ENCODE measurements at regions not wholly inside any gene's neighbourhood (a gene's known extent, or its start where the extent isn't known, plus 50 kb on each side); places are given as distances from the start of the nearest gene placed in this dataset.
"Not testable (repeated sequence)": the region's sequence is repeated elsewhere in the genome, so short reads cannot be mapped to it uniquely, and the experiment has no call there.

DNA sequence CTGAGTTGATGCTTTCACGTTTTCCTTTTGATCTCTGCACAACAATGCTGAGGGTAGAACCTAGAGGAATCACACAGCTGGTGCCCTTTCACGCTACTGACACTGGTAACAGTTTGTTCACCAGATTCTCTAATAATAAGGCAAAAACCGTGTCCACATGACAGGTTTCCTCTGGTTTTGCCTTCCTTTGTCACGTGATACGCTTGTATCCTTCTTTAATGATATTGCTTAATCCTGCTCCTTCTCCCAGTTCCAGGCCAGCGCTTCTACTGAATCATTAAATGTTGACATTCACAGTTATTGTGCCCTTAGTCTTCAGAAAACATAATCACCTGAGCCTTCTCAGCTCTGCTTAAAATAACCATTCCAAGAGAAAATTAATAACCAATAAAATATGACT, 978.2 kb upstream of the NCAM2 start:
- no peak for DNase-seq

GRCh38 chr21:20023193-20023592, 975.0 kb upstream of the NCAM2 start:
- DNase-seq = no peak

DNA sequence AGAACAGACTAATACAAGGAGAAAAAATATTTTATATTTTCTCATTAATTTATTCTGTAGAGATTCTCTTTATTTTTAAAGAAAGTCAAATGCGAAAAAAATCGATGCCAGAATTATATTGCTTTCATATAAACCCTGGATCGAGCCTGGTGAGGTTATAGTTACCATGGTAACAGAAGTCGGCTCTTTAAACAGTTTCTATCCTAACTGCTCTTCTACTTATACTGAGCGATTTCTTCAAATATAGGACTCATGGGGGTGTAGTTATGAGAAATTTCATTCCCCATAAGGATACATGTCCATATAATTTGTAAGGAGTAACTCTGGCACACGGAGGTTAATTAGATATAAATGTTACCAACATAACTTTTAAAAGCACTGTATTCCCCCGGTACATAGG, 973.5 kb upstream of the NCAM2 start:
- DNase-seq = no peak

DNA sequence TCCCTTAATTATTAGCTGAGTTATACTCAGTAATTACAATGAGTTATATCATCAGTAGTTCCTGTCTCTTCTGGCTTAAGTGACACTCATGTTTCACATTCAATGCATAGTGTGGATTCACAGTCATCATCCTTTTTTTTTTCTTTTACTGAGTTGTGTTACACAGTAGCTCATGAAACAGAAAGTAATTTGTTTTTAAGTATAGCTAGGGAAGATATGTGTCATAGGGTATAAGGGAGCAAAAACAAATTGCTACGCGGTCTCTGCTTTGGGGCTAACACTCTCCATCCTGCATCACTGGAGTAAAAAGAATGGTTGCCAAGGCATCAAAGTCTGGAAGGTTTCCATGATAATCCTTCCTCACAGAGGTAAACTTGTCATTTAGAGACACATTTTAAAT, 971.7 kb upstream of the NCAM2 start:
- no peak for DNase-seq

DNA sequence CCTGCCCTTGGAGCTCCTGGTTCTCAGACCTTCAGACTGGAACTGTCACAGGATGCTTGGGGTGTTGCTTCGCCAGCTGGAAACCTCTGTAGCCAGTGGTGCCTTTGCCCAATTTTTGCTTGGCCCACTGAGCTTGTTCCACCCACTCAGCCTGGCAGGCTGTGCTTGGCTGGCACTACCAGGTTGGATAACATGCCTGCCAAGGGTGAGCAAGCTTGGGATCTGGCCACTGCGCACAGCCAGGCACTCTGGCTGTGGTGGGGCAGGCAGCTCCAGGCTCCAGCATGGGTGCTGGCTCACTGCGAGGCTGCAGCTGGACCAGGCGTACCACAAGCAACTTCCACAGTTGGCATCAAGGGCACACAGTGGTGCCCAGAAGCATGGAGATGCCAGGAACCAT, 967.8 kb upstream of the NCAM2 start:
- DNase-seq = no peak

DNA sequence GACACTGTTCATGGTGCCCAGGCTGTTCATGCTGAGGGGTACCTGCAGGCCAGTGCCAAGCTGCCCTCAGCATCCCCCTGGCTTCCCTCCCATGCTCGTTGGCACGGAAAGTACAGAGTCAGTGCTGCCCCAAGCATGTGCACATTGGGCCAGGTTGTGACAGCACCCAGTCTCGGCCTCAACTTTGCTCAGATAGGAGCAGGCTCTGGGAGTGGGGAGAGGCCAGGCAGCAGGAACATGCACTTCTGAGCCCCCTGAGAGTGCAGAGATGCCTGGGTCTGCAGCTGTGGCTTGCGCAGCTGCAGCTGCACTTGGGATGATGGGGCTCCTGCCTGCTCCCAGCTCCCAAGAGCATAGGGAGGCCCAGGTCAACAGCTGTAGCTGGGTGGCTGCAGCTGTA, 966.4 kb upstream of the NCAM2 start:
- no peak for DNase-seq

- no peak for DNase-seq
Measured at GRCh38 chr21:20040768-20041167, 957.4 kb upstream of the NCAM2 start.

- no peak for DNase-seq
Measured at GRCh38 chr21:20045197-20045596, 953.0 kb upstream of the NCAM2 start.

- not testable (repeated sequence) for DNase-seq
Measured at GRCh38 chr21:20048130-20048837, 949.9 kb upstream of the NCAM2 start.

- no peak for DNase-seq
Measured at GRCh38 chr21:20083336-20083735, 914.9 kb upstream of the NCAM2 start.

GRCh38 chr21:20083925-20084324, 914.3 kb upstream of the NCAM2 start:
- no peak for DNase-seq

GRCh38 chr21:20086508-20086907, 911.7 kb upstream of the NCAM2 start:
- DNase-seq = no peak

DNA sequence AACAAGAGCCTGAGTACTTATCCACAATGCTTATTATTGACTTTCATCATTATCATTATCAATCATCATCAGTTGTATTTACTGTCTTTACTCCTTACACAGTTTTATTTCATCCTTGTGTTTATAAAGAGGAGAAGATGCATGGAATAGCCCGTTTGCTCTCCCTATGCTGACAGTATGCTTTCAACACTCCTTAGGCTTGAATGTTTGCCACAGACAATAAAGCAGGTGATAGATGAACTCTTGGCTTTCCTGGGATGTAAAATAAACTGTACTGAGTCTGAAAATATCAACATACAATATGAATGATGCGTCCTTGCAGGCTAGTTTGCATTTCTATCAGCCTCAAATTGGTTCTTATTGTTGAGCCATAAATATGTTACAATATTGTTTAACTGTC, 891.8 kb upstream of the NCAM2 start:
- no peak for DNase-seq

- DNase-seq = no peak
Measured at GRCh38 chr21:20108016-20108415, 890.2 kb upstream of the NCAM2 start.

DNA sequence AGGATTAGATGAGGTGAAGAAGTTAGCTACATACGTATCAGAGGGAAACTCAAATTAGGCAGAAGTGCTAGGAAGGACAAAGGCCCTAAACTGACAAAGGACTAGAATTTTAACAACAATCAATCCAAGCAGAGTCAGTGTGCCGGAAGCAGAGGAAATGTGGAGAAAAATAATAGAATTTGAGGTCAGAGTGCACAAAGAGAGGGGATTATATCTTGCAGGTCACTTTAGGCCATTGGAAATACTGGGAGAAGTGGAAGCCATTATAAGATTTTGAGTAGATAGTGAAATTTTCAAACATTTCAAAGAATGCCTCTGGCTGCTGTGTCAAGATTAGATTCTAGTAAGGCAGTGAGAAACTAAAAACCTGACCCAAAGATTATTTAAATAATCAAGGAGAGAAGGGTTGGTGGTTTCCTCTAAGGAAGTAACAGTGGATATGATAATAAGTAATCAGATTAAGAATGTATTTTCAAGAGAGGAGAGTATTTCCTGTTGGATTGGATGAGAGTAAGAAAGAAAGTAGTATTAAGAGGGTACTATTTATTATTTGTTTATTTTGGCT, 889.2 kb upstream of the NCAM2 start:
- DNase-seq = no peak

DNA sequence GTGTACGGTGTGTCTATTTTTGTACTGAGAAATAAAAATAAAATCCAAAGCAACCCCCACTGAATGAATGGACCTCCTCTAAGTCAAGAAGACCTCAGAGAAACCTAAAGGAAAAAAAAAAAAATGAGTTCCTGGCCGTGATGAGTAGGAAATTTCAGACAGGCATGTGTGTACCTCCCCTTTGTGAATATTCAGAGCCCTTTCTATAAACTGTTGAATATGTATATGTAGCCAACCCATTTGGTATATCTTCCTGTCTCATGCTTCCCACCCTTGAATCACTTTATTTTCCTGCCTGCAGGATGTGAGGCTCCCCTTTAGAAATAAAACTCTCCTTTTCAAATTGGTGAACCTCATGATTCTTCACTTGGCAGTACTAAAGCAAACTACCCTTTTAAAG, 887.8 kb upstream of the NCAM2 start:
- DNase-seq = no peak

DNA sequence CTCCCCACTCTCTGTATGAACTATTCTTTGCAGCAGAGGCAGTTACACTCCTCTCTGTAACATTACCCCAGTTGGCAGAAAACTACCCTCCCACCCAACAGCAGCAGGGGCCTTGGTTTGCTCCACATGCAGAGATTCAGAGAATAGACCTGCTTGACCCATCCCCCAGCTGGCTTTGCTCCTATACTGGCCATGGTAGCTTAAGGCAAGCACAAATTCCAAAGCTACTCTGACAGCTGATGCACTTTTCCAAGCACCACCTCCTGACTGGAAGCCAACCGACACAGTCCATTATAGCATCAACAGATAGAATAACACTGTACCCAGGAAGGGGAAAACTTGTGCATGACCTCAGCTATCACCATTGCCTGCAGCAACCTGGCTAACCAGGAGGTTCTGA, 846.5 kb upstream of the NCAM2 start:
- no peak for DNase-seq

GRCh38 chr21:20163167-20163566, 835.0 kb upstream of the NCAM2 start:
- no peak for DNase-seq

GRCh38 chr21:20167059-20167458, 831.1 kb upstream of the NCAM2 start:
- no peak for DNase-seq

GRCh38 chr21:20169812-20170576, 828.2 kb upstream of the NCAM2 start:
- DNase-seq = no peak

GRCh38 chr21:20186186-20186585, 812.0 kb upstream of the NCAM2 start:
- DNase-seq = no peak

- no peak for DNase-seq
Measured at GRCh38 chr21:20187028-20187427, 811.2 kb upstream of the NCAM2 start.

DNA sequence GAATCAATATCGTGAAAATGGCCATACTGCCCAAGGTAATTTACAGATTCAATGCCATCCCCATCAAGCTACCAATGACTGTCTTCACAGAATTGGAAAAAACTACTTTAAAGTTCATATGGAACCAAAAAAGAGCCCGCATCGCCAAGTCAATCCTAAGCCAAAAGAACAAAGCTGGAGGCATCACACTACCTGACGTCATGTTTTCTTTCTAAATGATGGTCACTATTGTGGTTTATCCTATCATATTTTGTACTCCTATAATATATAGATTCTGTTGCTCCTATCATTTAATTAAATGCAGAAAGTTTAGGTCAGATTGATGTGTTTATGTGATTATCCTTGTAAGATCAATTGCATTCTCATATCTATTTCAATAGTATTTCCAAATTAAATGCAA, 796.9 kb upstream of the NCAM2 start:
- not testable (repeated sequence) for DNase-seq

DNA sequence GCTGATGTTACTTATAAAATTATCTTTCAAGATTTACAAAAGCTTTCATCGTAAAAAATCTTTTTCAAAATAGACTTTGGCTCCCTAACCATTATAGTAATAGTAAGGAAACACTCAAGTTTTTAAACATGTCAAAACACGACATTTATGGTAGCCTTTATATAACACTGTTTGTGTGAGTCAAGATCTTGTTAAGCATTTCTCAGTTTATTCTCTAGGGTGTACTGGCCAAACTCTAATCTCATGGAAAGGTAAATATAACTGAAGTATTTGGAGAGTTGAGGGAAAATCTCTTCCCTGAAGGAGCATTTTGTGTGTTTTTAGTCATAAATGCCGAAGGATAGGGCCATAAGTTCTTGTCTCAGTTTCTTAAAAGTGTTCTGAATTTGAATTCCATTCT, 790.9 kb upstream of the NCAM2 start:
- DNase-seq = no peak

All from SW 1271 (cell line).